LNCaP clone FGC (cell line): ENCODE measurements at regions not wholly inside any gene's neighbourhood (a gene's known extent, or its start where the extent isn't known, plus 50 kb on each side); places are given as distances from the start of the nearest gene placed in this dataset.

Experiments
- DNase-seq: peaks from one replicate; pipeline ENCODE4 v3.0.0-alpha.2; 2011; ENCODE audit warnings: low read depth
- H3K4me3 ChIP-seq: 2 replicates; pipeline ENCODE4 v1.5.1; 2011; ENCODE audit warnings: mild to moderate bottlenecking, low read depth, low read length, control low read depth
- CTCF ChIP-seq: IDR thresholded peaks from 2 replicates; pipeline ENCODE4 v1.5.1; 2012; ENCODE audit warnings: mild to moderate bottlenecking; ENCODE audit not compliant: control insufficient read depth, insufficient read depth; ENCODE audit errors: extremely low read depth

- no peak overlapping the region for H3K4me3 ChIP-seq
- no peak for DNase-seq
- no peak for TF ChIP-seq CTCF
These were observed 159.0 kb downstream of the PTPN11 start for GRCh38 chr12:112577473-112578329.

- no peak for DNase-seq
- H3K4me3 ChIP-seq, result no peak overlapping the region
- TF ChIP-seq CTCF, result no peak
These were observed 165.5 kb downstream of the PTPN11 start for GRCh38 chr12:112584266-112584722.

DNA sequence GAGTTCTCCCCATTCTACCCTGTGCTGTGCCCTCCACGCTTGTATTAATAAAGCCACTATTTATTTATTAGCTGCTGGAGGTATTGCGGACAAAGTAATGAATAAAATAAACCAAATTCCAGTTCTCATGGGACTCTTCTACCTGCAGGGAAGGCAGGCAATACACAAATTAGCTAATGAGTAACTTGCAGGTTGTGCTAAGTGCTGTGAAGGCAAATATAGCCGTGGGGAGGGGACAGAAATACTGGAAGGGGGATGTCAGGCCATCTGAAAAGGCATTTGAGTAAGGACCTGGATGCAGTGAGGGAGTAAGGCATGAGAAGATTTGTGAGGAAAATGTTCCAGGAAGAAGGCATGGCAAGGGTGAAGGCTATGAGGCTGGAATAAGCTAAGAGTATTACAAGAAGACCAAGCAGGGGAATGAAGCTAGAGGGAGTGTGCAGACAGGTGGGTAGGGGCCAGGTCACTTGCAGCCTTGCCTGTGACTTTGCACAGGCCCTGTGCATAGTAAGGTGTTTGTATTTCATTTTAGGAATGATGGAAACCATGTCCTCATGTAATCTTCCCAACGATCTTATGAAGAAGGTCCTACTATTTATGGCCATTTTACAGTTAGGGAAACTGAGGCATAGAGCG, 167.5 kb downstream of the PTPN11 start:
- TF ChIP-seq CTCF, result no peak
- no peak for DNase-seq

GRCh38 chr12:112589275-112589674, 170.5 kb downstream of the PTPN11 start:
- no peak for DNase-seq
- no peak for TF ChIP-seq CTCF
- H3K4me3 ChIP-seq, result no peak overlapping the region

More for the DNA sequence above, 167.5 kb downstream of the PTPN11 start:
- H3K4me3 ChIP-seq, result no peak overlapping the region

- no peak for TF ChIP-seq CTCF
- DNase-seq, result no peak
- no peak overlapping the region for H3K4me3 ChIP-seq
These were observed 171.5 kb downstream of the PTPN11 start for GRCh38 chr12:112590281-112590680.

DNA sequence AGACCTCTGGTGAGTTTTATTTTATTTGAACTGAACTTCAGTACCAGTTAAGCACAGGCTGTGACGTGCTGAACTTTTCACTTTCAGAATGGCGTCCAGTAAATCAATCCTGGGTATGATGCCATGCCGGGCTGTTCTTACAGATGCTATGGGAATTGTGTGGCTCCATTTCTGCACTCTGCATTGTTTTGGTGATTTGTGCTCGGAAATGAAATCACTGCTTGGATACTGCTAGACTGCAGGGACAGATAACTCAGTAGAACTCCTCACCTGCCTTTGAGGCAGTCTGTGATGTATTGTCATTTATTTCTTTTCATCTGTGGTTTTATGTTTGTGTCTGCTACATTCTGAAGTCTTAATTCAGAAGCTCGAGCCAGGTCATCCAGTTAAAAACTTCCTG, 172.7 kb downstream of the PTPN11 start:
- H3K4me3 ChIP-seq, result no peak overlapping the region
- no peak for TF ChIP-seq CTCF
- DNase-seq, result no peak
